A549 (cell line): ENCODE measurements at regions not wholly inside any gene's neighbourhood (a gene's known extent, or its start where the extent isn't known, plus 50 kb on each side); places are given as distances from the start of the nearest gene placed in this dataset.
"Not testable (repeated sequence)": the region's sequence is repeated elsewhere in the genome, so short reads cannot be mapped to it uniquely, and the experiment has no call there.

Experiments
- ATAC-seq, 2 experiments: fragments of 200-7000 bp in 1 of 2; fragments of >200 bp in 1 of 2; cut with Nextera tagmentation in 1 of 2; cut with Tn5 transposase in 1 of 2; 3 replicates each; pipeline versions ENCODE4 v1.8.0 to v1.9.1; 2018 to 2020; ENCODE audit warnings: mild to moderate bottlenecking in 1 of 2, moderate library complexity in 1 of 2
- CTCF ChIA-PET: fragments of 300-600 bp; sonication (Branson Sonifier 250); formaldehyde crosslinking; extraction: SDS; loops from one replicate; lab custom pipeline; 2021; ENCODE audit warnings: antibody characterized with exemption, inconsistent platforms; lab: Yijun Ruan, JAX
- POLR2A ChIA-PET: fragments of 350-600 bp; formaldehyde crosslinking; extraction: SDS; loops from one replicate; lab custom pipeline; 2021; ENCODE audit warnings: antibody characterized with exemption, inconsistent platforms; lab: Yijun Ruan, JAX
- DNase-seq, 2 experiments: peaks; one replicate each; pipeline versions ENCODE4 v3.0.0 to v3.0.0-alpha.2; 2011 to 2016; ENCODE audit warnings: low read depth in 1 of 2, low spot score in 1 of 2
- FAIRE-seq: peaks from 2 replicates; lab custom pipeline; 2011; peaks lifted over from hg19 to GRCh38; lab: Jason Lieb, UNC
- H3K27ac ChIP-seq, 2 experiments: fragments of >200 bp; sonication (Bioruptor Twin); formaldehyde crosslinking; 3 replicates each; pipeline ENCODE4 v1.5.1; 2016 to 2017
- H3K4me1 ChIP-seq: fragments of >200 bp; sonication (Bioruptor Twin); formaldehyde crosslinking; 3 replicates; pipeline ENCODE4 v1.6.1; 2016
- H3K4me2 ChIP-seq: fragments of >200 bp; sonication (Bioruptor Twin); formaldehyde crosslinking; 3 replicates; pipeline ENCODE4 v1.6.1; 2016
- H3K4me3 ChIP-seq: fragments of >200 bp; sonication (Bioruptor Twin); formaldehyde crosslinking; 3 replicates; pipeline ENCODE4 v1.5.1; 2016
- H3K9me3 ChIP-seq: fragments of >200 bp; sonication (Bioruptor Twin); formaldehyde crosslinking; 3 replicates; pipeline ENCODE4 v1.6.1; 2016
- CBX2 ChIP-seq: fragments of 200-600 bp; sonication (generic); IDR thresholded peaks from 2 replicates; pipeline ENCODE4 v1.6.1; 2016; ENCODE audit warnings: low read depth, mild to moderate bottlenecking, borderline replicate concordance
- CEBPB ChIP-seq, 2 experiments: fragments of >200 bp in 1 of 2; sonication (Bioruptor Twin) in 1 of 2; formaldehyde crosslinking in 1 of 2; IDR thresholded peaks; 2 replicates each; pipeline ENCODE4 v1.6.1; 2012 to 2016
- CHD2 ChIP-seq: fragments of 150-350 bp; IDR thresholded peaks from 2 replicates; pipeline ENCODE4 v1.6.1; 2014; ENCODE audit warnings: low read length; ENCODE audit not compliant: partially characterized antibody
- CHD4 ChIP-seq: fragments of 200-600 bp; sonication (generic); IDR thresholded peaks from 2 replicates; pipeline ENCODE4 v1.6.1; 2016; ENCODE audit warnings: antibody characterized with exemption, mild to moderate bottlenecking, borderline replicate concordance
- EHF ChIP-seq: fragments of 250-450 bp; sonication (Bioruptor Pico); IDR thresholded peaks from 2 replicates; pipeline ENCODE4 v1.5.0; 2020; ENCODE audit warnings: mild to moderate bottlenecking
- ELK1 ChIP-seq: fragments of 150-350 bp; IDR thresholded peaks from 2 replicates; pipeline ENCODE4 v1.6.1; 2014; ENCODE audit warnings: low read depth, mild to moderate bottlenecking, low read length
- HOXB13 ChIP-seq: fragments of 250-450 bp; sonication (Bioruptor Pico); IDR thresholded peaks from 2 replicates; pipeline ENCODE4 v1.5.0; 2020; ENCODE audit warnings: low read depth, mild to moderate bottlenecking, moderate library complexity
- JUN ChIP-seq, 2 experiments: fragments of >200 bp; sonication (Bioruptor Twin); formaldehyde crosslinking; IDR thresholded peaks; 2 replicates in 1 of 2; 3 replicates in 1 of 2; pipeline ENCODE4 v1.6.1; 2016 to 2017
- KDM5A ChIP-seq: fragments of 200-600 bp; sonication (generic); IDR thresholded peaks from 2 replicates; pipeline ENCODE4 v1.6.1; 2016; ENCODE audit warnings: antibody characterized with exemption, mild to moderate bottlenecking
- MYC ChIP-seq: IDR thresholded peaks from 2 replicates; pipeline ENCODE4 v1.6.1; 2012; ENCODE audit warnings: mild to moderate bottlenecking, inconsistent platforms, low read length, improper control_type of control experiment, borderline replicate concordance
- NPAS2 ChIP-seq: fragments of 250-450 bp; sonication (Bioruptor Pico); IDR thresholded peaks from 2 replicates; pipeline ENCODE4 v1.8.0; 2022; ENCODE audit warnings: mild to moderate bottlenecking, moderate library complexity, borderline replicate concordance
- POLR2AphosphoS2 ChIP-seq: conservative IDR thresholded peaks from 2 replicates; pipeline ENCODE4 v1.6.1; 2012; ENCODE audit warnings: low read length, improper control_type of control experiment, inconsistent platforms
- RAD21 ChIP-seq, 2 experiments: fragments of >200 bp in 1 of 2; sonication (Bioruptor Twin) in 1 of 2; formaldehyde crosslinking in 1 of 2; IDR thresholded peaks in 1 of 2; conservative IDR thresholded peaks in 1 of 2; 2 replicates in 1 of 2; 3 replicates in 1 of 2; pipeline ENCODE4 v1.6.1; 2012 to 2018; ENCODE audit warnings: inconsistent platforms in 1 of 2
- RCOR1 ChIP-seq: fragments of 150-350 bp; IDR thresholded peaks from 2 replicates; pipeline ENCODE4 v1.6.1; 2014; ENCODE audit warnings: antibody characterized with exemption, low read length, low read depth
- RFX5 ChIP-seq: fragments of 450-650 bp; IDR thresholded peaks from 2 replicates; pipeline ENCODE4 v1.7.1; 2014; ENCODE audit warnings: antibody characterized with exemption, mild to moderate bottlenecking, moderate library complexity
- WGBS: methylation state at CpG from one replicate; pipeline ENCODE4 v1.1.6; 2017; ENCODE audit errors: missing lambda C conversion rate; 5-methylcytosine and 5-hydroxymethylcytosine counted together
- TF ChIP-seq, protein P1 (sequence below): IDR thresholded peaks from 2 replicates; pipeline ENCODE4 v1.6.1; 2012
- TF ChIP-seq, protein P2 (sequence below): fragments of >200 bp; sonication (Bioruptor Twin); formaldehyde crosslinking; IDR thresholded peaks from 3 replicates; pipeline ENCODE4 v1.5.1; 2016

DNA sequence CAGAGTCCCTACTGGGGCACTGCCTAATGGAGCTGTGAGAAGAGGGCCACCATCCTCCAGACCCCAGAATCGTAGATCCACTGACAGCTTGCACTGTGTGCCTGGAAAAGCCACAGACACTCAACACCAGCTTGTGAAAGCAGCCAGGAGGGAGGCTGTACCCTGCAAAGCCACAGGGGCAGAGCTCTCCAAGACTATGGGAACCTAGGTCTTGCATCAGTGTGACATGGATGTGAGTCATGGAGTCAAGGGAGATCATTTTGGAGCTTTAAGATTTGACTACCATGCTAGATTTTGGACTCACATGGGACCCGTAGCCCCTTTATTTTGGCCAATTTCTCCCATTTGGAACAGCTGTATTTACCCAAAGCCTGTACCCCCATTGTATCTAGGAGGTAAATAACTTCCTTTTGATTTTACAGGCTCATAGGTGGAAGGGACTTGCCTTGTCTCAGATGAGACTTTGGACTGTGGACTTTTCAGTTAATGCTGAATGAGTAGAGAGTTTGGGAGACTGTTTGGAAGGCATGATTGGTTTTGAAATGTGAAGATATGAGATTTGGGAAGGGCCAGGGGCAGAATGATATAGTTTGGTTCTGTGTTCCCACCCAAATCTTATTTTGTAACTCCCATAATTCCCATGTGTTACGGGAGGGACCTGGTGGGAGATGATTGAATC, 734.6 kb downstream of the USP25 start:
- H3K4me3 ChIP-seq, H3K9me3 ChIP-seq, H3K4me1 ChIP-seq, POLR2A ChIA-PET, CTCF ChIA-PET, FAIRE-seq, H3K27ac ChIP-seq, ATAC-seq, DNase-seq, H3K4me2 ChIP-seq: not testable (repeated sequence)
- 74% methylated on average over 2 of the region's 3 CpGs for WGBS

GRCh38 chr21:16468184-16468583, 738.4 kb downstream of the USP25 start:
- no peak for ATAC-seq
- WGBS, result 49% methylated on average over 2 of the region's 2 CpGs

DNA sequence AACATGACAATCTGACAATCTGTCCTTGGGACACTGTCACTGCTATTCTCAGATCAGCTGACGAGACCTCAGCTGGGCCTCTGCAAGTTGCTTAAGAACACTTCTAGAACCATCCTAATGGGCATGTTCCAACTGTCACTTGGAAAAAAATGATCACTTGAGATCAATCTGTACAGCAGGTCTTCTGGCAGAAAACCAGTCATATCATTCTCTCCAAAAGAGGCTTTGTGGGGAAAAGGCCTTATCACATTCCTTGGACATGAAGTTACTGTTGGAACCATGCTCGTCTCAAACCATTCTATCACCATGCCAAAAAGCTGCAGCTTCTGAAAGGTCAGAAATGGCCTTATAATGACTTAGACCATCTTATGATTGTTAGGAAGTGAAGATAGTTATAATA, 744.2 kb downstream of the USP25 start:
- ChIA-PET POLR2A (no interaction called here), CTCF (no interaction called here)
- no peak for ATAC-seq
- no peak for TF ChIP-seq CBX2
- TF ChIP-seq NPAS2, result no peak
- TF ChIP-seq HOXB13 (CRISPR knock-in tag), result no peak
- TF ChIP-seq, protein P1, sequence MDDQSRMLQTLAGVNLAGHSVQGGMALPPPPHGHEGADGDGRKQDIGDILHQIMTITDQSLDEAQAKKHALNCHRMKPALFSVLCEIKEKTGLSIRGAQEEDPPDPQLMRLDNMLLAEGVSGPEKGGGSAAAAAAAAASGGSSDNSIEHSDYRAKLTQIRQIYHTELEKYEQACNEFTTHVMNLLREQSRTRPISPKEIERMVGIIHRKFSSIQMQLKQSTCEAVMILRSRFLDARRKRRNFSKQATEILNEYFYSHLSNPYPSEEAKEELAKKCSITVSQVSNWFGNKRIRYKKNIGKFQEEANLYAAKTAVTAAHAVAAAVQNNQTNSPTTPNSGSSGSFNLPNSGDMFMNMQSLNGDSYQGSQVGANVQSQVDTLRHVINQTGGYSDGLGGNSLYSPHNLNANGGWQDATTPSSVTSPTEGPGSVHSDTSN, result no peak
- no peak for TF ChIP-seq RFX5
- TF ChIP-seq, protein P2, sequence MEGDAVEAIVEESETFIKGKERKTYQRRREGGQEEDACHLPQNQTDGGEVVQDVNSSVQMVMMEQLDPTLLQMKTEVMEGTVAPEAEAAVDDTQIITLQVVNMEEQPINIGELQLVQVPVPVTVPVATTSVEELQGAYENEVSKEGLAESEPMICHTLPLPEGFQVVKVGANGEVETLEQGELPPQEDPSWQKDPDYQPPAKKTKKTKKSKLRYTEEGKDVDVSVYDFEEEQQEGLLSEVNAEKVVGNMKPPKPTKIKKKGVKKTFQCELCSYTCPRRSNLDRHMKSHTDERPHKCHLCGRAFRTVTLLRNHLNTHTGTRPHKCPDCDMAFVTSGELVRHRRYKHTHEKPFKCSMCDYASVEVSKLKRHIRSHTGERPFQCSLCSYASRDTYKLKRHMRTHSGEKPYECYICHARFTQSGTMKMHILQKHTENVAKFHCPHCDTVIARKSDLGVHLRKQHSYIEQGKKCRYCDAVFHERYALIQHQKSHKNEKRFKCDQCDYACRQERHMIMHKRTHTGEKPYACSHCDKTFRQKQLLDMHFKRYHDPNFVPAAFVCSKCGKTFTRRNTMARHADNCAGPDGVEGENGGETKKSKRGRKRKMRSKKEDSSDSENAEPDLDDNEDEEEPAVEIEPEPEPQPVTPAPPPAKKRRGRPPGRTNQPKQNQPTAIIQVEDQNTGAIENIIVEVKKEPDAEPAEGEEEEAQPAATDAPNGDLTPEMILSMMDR, result no peak
- TF ChIP-seq KDM5A, result no peak
- no peak for TF ChIP-seq MYC
- TF ChIP-seq EHF (CRISPR knock-in tag), result no peak
- TF ChIP-seq CHD2, result no peak
- no peak for TF ChIP-seq JUN (IDR thresholded peaks at IDR 0.05)
- no peak for TF ChIP-seq CHD4
- no peak for TF ChIP-seq ELK1
- no peak for TF ChIP-seq CEBPB (IDR thresholded peaks at IDR 0.05)
- H3K4me2 ChIP-seq, result no peak overlapping the region
- 88% methylated on average over 2 of the region's 2 CpGs for WGBS
- H3K4me1 ChIP-seq, result no peaks in the 10 kb centered on the region
- DNase-seq, result no peak
- FAIRE-seq, result no peak
- no peak overlapping the region for H3K27ac ChIP-seq
- H3K4me3 ChIP-seq, result no peak overlapping the region
- no peaks in the 10 kb centered on the region; the same call in 2 of the 3 replicates for H3K9me3 ChIP-seq

More at GRCh38 chr21:16468184-16468583, 738.4 kb downstream of the USP25 start:
- CTCF ChIA-PET, result no interaction called here
- DNase-seq (no peak), FAIRE-seq (no peak)
- Histone ChIP-seq H3K4me2 (no peak overlapping the region), H3K9me3 (no peaks in the 10 kb centered on the region), H3K4me3 (no peak overlapping the region), H3K27ac (no peak overlapping the region), H3K4me1 (no peaks in the 10 kb centered on the region; the same call in 2 of the 3 replicates)
- POLR2A ChIA-PET, result no interaction called here
- TF ChIP-seq POLR2AphosphoS2 (no peak), RAD21 (conservative IDR thresholded peaks at IDR 0.05 in 1 of 2, IDR thresholded peaks at IDR 0.05 in 1 of 2) (no peak), RCOR1 (no peak)
